HAP-1 (cell line): ENCODE measurements at regions not wholly inside any gene's neighbourhood (a gene's known extent, or its start where the extent isn't known, plus 50 kb on each side); places are given as distances from the start of the nearest gene placed in this dataset.
"Not testable (repeated sequence)": the region's sequence is repeated elsewhere in the genome, so short reads cannot be mapped to it uniquely, and the experiment has no call there.

ENCODE experiments used
- DNase-seq, 2 experiments: peaks; one replicate each; pipeline ENCODE4 v3.0.0-alpha.2; 2016 to 2020; ENCODE audit warnings: low spot score in 2 of 2
- H3K27me3 ChIP-seq: fragments of 250-450 bp; sonication (Bioruptor Pico); 2 replicates; pipeline ENCODE4 v1.5.1; 2020; ENCODE audit warnings: low read depth, mild to moderate bottlenecking, moderate library complexity
- H3K36me3 ChIP-seq: fragments of 250-450 bp; sonication (Bioruptor Pico); replicated peaks from 2 replicates; pipeline ENCODE4 v1.5.1; 2020; ENCODE audit warnings: mild to moderate bottlenecking
- H3K4me1 ChIP-seq: fragments of 250-450 bp; sonication (Bioruptor Pico); 2 replicates; pipeline ENCODE4 v1.5.1; 2020; ENCODE audit warnings: mild to moderate bottlenecking
- H3K4me3 ChIP-seq: fragments of 250-450 bp; sonication (Bioruptor Pico); 2 replicates; pipeline ENCODE4 v1.5.1; 2020; ENCODE audit warnings: mild to moderate bottlenecking, moderate library complexity
- H3K9me3 ChIP-seq: fragments of 250-450 bp; sonication (Bioruptor Pico); 2 replicates; pipeline ENCODE4 v1.5.1; 2020; ENCODE audit warnings: mild to moderate bottlenecking, moderate library complexity
- in situ Hi-C: fragments of 300-500 bp; cut with MboI; formaldehyde crosslinking; loops from 3 replicates; pipeline ENCODE4 v1.14.3; 2020; ENCODE audit warnings: low sequenced_read_pairs, inconsistent platforms, mixed read lengths

DNA sequence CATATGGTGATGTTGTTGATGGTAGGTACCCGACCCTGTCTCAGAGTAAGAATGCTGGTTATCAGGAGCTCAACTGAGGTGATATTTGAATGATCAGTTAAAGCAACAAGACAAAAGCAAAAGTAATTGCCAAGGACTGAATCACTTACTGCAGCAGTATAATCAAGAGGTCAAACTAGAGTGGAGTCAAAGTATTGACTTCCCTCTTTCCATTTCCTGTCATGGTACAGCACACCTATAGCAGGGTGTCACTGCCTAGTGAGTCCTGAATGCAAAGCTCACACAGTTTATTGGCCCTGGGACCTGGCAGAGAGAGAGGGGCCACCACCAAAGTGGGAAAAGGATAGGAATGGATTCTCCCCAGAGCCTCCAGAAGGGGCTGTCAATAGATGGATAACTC lies 886.1 kb upstream of the SORCS1 start:
- in situ Hi-C loops = no loop called here
- peaks cover 3% of the 10 kb centered on the region; the same call in 1 of the 2 replicates for H3K4me1 ChIP-seq
- H3K4me3 ChIP-seq = no peak overlapping the region
- no peaks in the 10 kb centered on the region for H3K27me3 ChIP-seq
- H3K9me3 ChIP-seq = no peaks in the 10 kb centered on the region
- DNase-seq = no peak
- H3K36me3 ChIP-seq = no peaks in the 10 kb centered on the region

DNA sequence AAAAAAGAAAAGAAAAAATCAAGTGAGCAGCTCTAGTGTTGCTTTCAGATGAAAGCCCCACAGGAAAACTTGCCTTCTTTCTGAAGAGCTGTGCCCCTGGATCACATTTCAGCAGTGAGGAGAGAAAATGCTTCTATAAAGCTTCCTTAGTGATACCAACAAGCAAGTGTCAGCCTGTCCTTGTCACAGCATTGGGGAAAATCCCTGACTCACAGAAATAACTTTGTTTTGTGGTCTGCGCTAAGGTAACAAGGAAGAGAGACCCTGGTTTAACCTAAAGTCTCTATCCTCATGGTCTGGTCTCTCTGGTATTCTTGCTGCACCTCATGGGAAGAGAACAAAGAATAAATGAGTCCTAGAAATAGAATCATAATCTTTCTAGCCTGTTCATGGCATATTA lies 885.2 kb upstream of the SORCS1 start:
- DNase-seq = no peak
- peaks cover 3% of the 10 kb centered on the region; the same call in 1 of the 2 replicates for H3K4me1 ChIP-seq
- H3K27me3 ChIP-seq = no peaks in the 10 kb centered on the region
- no peaks in the 10 kb centered on the region for H3K36me3 ChIP-seq
- no peaks in the 10 kb centered on the region for H3K9me3 ChIP-seq
- in situ Hi-C loops = no loop called here
- no peak overlapping the region for H3K4me3 ChIP-seq

DNA sequence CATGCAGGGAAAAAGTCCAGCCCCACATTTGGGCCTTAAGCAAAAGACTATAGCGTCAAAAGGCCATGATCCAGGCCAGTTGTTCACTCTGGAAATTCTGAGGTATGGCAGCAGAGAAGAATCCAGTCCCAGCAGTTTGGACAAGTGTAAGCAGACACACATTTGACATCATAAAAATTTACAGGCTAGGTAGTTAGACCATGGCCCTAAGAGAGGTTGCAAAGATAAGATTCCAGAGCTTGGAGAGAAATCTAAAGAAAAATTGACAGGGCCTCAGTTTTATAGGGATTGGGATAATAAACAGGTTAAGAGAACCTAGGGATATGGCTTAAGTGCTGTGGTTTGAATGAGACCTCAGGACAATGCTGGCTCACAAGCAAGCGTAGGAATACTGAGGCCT lies 884.4 kb upstream of the SORCS1 start:
- DNase-seq = no peak
- Histone ChIP-seq H3K27me3 (no peaks in the 10 kb centered on the region), H3K4me3 (no peak overlapping the region), H3K4me1 (peaks cover 3% of the 10 kb centered on the region; the same call in 1 of the 2 replicates), H3K9me3 (no peaks in the 10 kb centered on the region), H3K36me3 (no peaks in the 10 kb centered on the region)
- in situ Hi-C loops = no loop called here

DNA sequence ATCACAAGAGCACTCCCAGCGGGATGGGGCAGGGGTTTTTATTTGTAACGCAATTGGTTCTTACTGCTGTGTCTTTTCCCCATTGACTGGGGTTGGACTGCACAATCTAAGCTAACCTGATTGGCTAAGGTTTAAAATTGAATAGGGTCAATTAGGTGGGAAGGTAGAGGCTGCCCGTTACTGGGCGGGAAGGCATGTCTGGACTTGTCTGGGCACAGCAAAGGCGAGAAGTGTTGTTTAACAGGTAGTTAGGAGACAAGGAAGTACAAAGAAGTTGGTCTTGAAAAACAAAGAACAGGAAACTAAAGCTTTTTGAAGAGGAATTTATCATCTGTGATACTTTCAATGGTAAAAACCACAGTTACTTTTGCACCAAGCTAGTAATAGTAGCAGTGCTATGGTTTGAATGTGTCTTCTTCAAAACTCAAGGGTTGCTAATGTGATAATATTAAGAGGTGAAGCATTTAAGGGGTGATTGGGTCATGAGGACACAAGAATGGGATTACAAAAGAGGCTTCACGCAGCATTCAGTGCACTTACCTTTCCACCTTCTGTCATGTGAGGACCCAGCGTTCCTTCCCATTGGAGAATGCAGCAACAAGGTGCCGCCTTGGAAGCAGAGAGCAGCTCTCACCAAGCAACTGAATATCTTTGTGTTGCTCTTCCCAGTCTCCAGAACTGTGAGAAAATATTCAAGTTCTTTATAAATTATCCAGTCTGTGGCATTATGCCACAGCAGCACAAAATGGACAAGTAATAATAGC lies 875.5 kb upstream of the SORCS1 start:
- in situ Hi-C loops = no loop called here
- no peaks in the 10 kb centered on the region for H3K9me3 ChIP-seq
- H3K4me1 ChIP-seq = no peaks in the 10 kb centered on the region
- H3K36me3 ChIP-seq = no peaks in the 10 kb centered on the region
- no peak overlapping the region for H3K4me3 ChIP-seq
- H3K27me3 ChIP-seq = no peaks in the 10 kb centered on the region
- peak in 1 of 2 experiments; percentile 9 for DNase-seq

DNA sequence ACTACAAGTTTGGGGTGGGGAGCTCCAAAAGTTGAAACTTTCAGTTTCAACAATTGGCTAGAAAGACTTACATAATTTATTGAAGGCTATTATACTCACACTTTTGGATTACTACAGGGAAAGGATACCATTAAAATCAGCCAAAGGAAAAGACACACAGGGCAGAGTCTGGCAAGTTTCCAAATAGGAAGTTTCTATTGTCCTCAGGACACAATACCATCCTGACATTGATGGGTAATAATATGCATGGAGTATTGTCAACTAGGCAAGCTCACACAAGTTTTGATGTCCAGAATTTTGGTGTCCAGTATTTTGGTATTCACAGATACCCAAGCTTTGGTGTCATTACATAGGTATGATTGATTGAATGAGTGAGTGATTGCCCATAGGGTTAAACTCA lies 872.6 kb upstream of the SORCS1 start:
- DNase-seq = no peak
- Histone ChIP-seq H3K36me3 (no peaks in the 10 kb centered on the region), H3K9me3 (no peaks in the 10 kb centered on the region), H3K27me3 (no peaks in the 10 kb centered on the region), H3K4me3 (no peak overlapping the region), H3K4me1 (no peaks in the 10 kb centered on the region)
- in situ Hi-C loops = no loop called here

DNA sequence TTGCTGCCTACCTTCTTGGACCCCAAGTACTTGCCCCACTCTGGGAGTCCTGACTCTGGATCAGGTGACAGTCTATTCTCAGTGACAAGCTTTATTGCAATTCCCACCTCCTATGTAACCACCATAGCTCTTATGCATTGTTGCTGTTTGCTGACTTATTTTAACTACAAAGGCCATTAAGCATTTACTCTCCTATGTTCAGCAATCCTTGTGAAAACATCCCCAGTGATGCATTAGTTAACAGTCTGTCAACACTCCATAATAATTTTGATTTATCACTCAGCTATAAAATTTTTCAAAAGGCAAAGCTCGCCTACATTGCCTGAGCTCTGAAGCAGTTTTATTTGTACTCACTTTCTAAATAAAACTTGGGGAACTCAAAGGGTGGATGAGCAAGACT lies 871.8 kb upstream of the SORCS1 start:
- no peak overlapping the region for H3K4me3 ChIP-seq
- in situ Hi-C loops = no loop called here
- no peaks in the 10 kb centered on the region for H3K36me3 ChIP-seq
- no peaks in the 10 kb centered on the region for H3K4me1 ChIP-seq
- H3K27me3 ChIP-seq = no peaks in the 10 kb centered on the region
- no peaks in the 10 kb centered on the region for H3K9me3 ChIP-seq
- DNase-seq = no peak

DNA sequence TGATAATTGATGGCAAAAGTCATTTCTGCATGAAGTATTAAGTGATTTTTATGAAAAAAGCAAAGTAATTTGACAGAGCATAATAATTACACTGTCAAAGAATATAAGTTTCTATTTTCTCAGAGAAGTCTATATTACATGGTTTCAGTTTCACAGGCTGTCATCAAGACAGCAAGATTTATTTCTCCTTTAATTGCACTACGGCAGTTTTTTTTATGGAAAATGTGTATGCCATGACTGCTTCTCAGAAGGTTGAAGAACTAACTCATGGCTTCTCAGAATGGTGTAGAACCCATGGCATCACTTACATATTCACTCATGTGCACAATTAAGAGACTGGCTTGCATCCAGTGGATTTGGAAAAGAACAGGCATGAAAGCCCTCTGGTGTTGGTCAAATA lies 870.3 kb upstream of the SORCS1 start:
- Histone ChIP-seq H3K27me3 (no peaks in the 10 kb centered on the region), H3K4me3 (no peak overlapping the region), H3K9me3 (no peaks in the 10 kb centered on the region), H3K36me3 (no peaks in the 10 kb centered on the region), H3K4me1 (no peaks in the 10 kb centered on the region)
- in situ Hi-C loops = no loop called here
- no peak for DNase-seq

DNA sequence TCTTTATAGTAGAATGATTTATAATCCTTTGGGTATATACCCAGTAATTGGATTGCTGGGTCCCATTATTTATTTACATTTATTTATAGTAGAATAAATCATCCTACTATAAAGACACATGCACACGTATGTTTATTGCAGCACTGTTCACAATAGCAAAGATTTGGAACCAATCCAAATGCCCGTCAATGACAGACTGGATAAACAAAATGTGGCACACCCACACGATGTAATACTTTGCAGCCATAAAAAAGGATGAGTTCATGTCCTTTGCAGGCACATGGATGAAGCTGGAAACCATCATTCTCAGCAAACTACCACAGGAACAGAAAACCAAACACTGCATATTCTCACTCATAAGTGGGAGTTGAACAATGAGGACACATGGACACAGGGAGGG lies 869.0 kb upstream of the SORCS1 start:
- H3K4me1 ChIP-seq, in situ Hi-C loops, H3K36me3 ChIP-seq, DNase-seq, H3K4me3 ChIP-seq, H3K27me3 ChIP-seq, H3K9me3 ChIP-seq: not testable (repeated sequence)

DNA sequence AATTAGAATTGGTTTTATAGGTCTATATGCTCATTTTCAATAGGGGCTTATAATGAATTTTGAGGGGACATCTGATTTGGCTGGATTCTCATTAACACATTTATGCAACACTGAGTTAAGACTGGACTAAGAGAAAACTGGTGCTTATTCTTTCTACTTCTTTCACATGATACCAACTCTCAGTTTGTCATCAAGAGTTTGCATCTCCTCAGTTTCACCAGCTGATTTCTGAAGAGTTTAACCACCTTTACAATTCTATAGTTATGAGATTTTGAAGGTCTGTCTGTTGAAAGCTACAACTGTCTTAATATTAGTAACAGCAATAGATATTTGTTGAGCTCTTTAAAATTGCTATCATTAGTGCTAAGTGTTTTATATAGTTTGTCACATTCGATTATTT lies 867.0 kb upstream of the SORCS1 start:
- H3K4me1 ChIP-seq = no peaks in the 10 kb centered on the region
- in situ Hi-C loops = no loop called here
- no peaks in the 10 kb centered on the region for H3K9me3 ChIP-seq
- H3K4me3 ChIP-seq = no peak overlapping the region
- no peaks in the 10 kb centered on the region for H3K27me3 ChIP-seq
- no peak for DNase-seq
- H3K36me3 ChIP-seq = no peaks in the 10 kb centered on the region

DNA sequence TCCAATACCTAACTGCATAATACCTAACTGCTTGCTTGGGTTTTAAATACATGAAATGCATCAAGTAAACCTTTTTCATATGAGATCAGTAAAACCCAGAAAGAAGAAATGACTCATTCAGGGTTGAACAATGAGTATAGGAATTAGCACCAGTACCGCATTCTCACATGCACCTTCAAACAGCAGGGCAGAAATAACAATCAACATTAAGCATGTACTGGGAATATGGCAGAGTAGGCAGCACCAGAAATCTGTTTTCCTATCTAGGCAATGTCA lies 850.3 kb upstream of the SORCS1 start:
- in situ Hi-C loops = no loop called here
- no peaks in the 10 kb centered on the region for H3K27me3 ChIP-seq
- no peaks in the 10 kb centered on the region for H3K9me3 ChIP-seq
- no peak overlapping the region for H3K4me3 ChIP-seq
- no peaks in the 10 kb centered on the region for H3K36me3 ChIP-seq
- H3K4me1 ChIP-seq = no peaks in the 10 kb centered on the region
- DNase-seq = no peak

DNA sequence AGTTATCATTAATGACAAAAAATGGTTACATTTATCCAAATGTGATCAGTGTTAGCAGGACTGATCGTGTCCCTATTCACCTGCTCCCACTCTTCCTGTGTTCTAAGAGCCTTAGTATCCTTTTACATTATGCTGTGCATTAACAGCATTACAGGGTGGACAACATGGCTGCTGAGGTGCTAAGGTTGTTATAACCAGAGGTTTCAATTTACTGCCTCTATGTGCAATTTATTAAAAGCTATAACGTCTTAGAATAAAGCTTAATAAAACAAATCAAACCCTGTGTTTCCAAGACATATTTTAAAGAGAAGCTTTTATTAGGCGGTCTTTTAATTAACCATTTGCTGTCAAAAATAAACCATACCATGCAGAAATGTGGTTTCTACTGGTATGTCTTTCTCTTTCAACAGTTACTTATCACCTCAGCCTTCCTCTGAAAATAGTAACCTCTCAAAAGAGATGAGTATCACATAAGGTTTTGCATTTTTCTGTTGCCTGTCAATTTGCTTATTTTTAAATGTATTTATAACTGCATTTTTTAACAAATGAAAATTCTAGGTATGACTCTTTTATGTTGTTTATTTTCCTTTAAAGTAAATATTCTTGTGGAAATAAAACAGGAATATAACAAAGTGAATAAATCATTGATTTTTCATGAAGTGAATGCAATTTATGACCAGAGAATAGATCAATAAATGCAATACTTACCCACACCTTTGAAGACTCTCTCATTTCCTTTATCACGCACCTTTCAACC lies 849.8 kb upstream of the SORCS1 start:
- Histone ChIP-seq H3K4me3 (no peak overlapping the region), H3K27me3 (no peaks in the 10 kb centered on the region), H3K36me3 (no peaks in the 10 kb centered on the region), H3K4me1 (no peaks in the 10 kb centered on the region), H3K9me3 (no peaks in the 10 kb centered on the region)
- in situ Hi-C loops = no loop called here
- no peak for DNase-seq

DNA sequence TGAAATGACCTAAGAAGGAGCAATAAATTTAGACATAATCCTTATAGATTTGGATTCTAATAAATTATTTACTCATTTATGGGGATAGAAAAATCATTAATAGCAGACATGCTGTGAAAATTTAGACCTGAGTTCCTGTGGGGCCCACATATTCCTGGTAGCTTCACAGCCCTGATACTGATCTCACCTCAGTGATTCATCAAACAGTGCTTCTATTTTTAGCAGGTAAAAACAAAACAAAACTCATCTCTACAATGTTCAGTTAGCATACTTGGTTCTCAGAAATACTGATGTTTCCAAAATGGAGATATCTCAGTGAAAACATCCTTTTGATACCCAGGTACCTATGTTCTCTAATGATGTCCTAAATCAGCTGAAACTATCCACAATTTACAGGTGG lies 841.1 kb upstream of the SORCS1 start:
- no peaks in the 10 kb centered on the region for H3K27me3 ChIP-seq
- in situ Hi-C loops = no loop called here
- DNase-seq = no peak
- peaks cover 7% of the 10 kb centered on the region for H3K9me3 ChIP-seq
- no peaks in the 10 kb centered on the region for H3K4me1 ChIP-seq
- no peaks in the 10 kb centered on the region for H3K36me3 ChIP-seq
- no peak overlapping the region for H3K4me3 ChIP-seq

DNA sequence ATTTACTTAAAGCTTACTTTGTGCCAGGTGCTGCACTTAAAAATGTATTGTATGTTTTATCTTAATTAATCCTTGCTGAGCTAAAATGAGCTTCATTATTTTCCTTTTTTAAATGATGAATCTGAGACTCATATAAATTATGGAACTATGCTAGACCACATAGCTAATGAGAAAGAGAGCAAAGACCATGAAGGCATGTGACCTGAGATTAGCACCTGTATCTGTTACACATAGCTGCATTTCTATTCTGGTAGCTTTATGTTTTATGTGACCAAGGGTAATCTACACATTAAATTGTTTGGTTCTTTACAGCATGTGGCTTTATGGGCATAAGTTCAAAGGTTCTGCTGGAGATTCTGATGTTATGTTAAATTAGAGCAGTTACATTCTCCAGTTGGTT lies 839.1 kb upstream of the SORCS1 start:
- in situ Hi-C loops = no loop called here
- DNase-seq = no peak
- H3K4me1 ChIP-seq = no peaks in the 10 kb centered on the region

DNA sequence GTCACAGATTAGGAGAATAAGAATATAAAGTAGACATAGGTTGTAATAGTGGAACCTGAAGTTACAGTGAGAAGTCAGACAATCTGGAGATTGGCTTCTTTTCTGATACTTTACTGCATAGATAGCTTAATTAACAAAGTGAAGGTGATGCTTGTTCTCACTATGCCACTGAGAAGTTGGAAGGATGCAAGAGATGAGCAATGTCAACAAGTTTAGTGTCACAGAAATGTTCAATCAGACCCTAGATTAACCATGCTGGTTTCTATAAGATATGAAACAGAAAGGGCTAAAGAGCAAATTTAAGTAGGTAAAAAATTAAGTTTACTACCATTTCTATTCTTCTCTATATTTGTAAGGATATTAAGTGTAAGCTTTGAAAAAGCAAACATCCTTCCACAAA lies 838.6 kb upstream of the SORCS1 start:
- in situ Hi-C loops = no loop called here

More for the DNA sequence above, 839.1 kb upstream of the SORCS1 start:
- Histone ChIP-seq H3K4me3 (no peak overlapping the region), H3K27me3 (no peaks in the 10 kb centered on the region), H3K36me3 (no peaks in the 10 kb centered on the region), H3K9me3 (peaks cover 6% of the 10 kb centered on the region)

More for the DNA sequence above, 838.6 kb upstream of the SORCS1 start:
- Histone ChIP-seq H3K4me1 (no peaks in the 10 kb centered on the region), H3K36me3 (no peaks in the 10 kb centered on the region), H3K4me3 (no peak overlapping the region), H3K9me3 (peaks cover 5% of the 10 kb centered on the region; the same call in 1 of the 2 replicates), H3K27me3 (no peaks in the 10 kb centered on the region)
- DNase-seq = no peak
